HG02938 (cell line): ENCODE measurements at regions not wholly inside any gene's neighbourhood (a gene's known extent, or its start where the extent isn't known, plus 50 kb on each side); places are given as distances from the start of the nearest gene placed in this dataset.
"Not testable (repeated sequence)": the region's sequence is repeated elsewhere in the genome, so short reads cannot be mapped to it uniquely, and the experiment has no call there.

Experiments
- ATAC-seq: cut with Tn5 transposase; IDR thresholded peaks from one replicate; pipeline ENCODE4 v1.9.1; 2021; ENCODE audit warnings: mild to moderate bottlenecking, moderate library complexity; ENCODE audit not compliant: unreplicated experiment

- no peak for ATAC-seq
Observed at GRCh38 chr5:8831251-8831650, 714.6 kb downstream of the SEMA5A start.

GRCh38 chr5:8831854-8832253 is 714.0 kb downstream of the SEMA5A start:
- no peak for ATAC-seq

GRCh38 chr5:8839361-8840055 is 706.4 kb downstream of the SEMA5A start:
- ATAC-seq: no peak

GRCh38 chr5:8840237-8840636 is 705.6 kb downstream of the SEMA5A start:
- no peak for ATAC-seq

GRCh38 chr5:8840746-8841145 is 705.1 kb downstream of the SEMA5A start:
- ATAC-seq: not testable (repeated sequence)

- no peak for ATAC-seq
Observed at GRCh38 chr5:8842971-8843551, 702.8 kb downstream of the SEMA5A start.

GRCh38 chr5:8843771-8844170 is 702.1 kb downstream of the SEMA5A start:
- ATAC-seq: no peak

- ATAC-seq: no peak
Observed at GRCh38 chr5:8844206-8844605, 701.7 kb downstream of the SEMA5A start.

- ATAC-seq: no peak
Observed at GRCh38 chr5:8844847-8845246, 701.0 kb downstream of the SEMA5A start.

GRCh38 chr5:8845296-8845695 is 700.6 kb downstream of the SEMA5A start:
- no peak for ATAC-seq

- no peak for ATAC-seq
Observed at GRCh38 chr5:8848366-8848765, 697.5 kb downstream of the SEMA5A start.

GRCh38 chr5:8848997-8849594 is 696.8 kb downstream of the SEMA5A start:
- no peak for ATAC-seq

- no peak for ATAC-seq
Observed at GRCh38 chr5:8851101-8851500, 694.8 kb downstream of the SEMA5A start.

GRCh38 chr5:8857051-8857450 is 688.8 kb downstream of the SEMA5A start:
- no peak for ATAC-seq

- no peak for ATAC-seq
Observed at GRCh38 chr5:8861764-8862163, 684.1 kb downstream of the SEMA5A start.

- no peak for ATAC-seq
Observed at GRCh38 chr5:8864053-8864452, 681.8 kb downstream of the SEMA5A start.

- ATAC-seq: no peak
Observed at GRCh38 chr5:8865266-8865665, 680.6 kb downstream of the SEMA5A start.

GRCh38 chr5:8865686-8866374 is 680.0 kb downstream of the SEMA5A start:
- ATAC-seq: no peak

GRCh38 chr5:8868283-8868682 is 677.6 kb downstream of the SEMA5A start:
- ATAC-seq: no peak

GRCh38 chr5:8869932-8870331 is 675.9 kb downstream of the SEMA5A start:
- ATAC-seq: no peak

GRCh38 chr5:8870349-8870958 is 675.4 kb downstream of the SEMA5A start:
- ATAC-seq: no peak
